Neural progenitor cell (in vitro differentiated cells): ENCODE measurements at regions not wholly inside any gene's neighbourhood (a gene's known extent, or its start where the extent isn't known, plus 50 kb on each side); places are given as distances from the start of the nearest gene placed in this dataset.

ENCODE experiments used
- CTCF ChIP-seq: fragments of 200-600 bp; sonication (generic); IDR thresholded peaks from 2 replicates; pipeline ENCODE4 v1.5.1; 2017; ENCODE audit warnings: antibody characterized with exemption, mild to moderate bottlenecking
- EZH2 ChIP-seq: fragments of 200-600 bp; sonication (generic); IDR thresholded peaks from 2 replicates; pipeline ENCODE4 v1.6.1; 2017; ENCODE audit warnings: antibody characterized with exemption, mild to moderate bottlenecking, moderate library complexity
- EZH2phosphoT487 ChIP-seq: fragments of 200-600 bp; sonication (generic); IDR thresholded peaks from 2 replicates; pipeline ENCODE4 v1.6.1; 2017; ENCODE audit warnings: antibody characterized with exemption

- no peak for TF ChIP-seq CTCF
- no peak for TF ChIP-seq EZH2
- TF ChIP-seq EZH2phosphoT487 = no peak
Measured at GRCh38 chr1:218804014-218804785, 369.5 kb upstream of the LYPLAL1 start.
